NCI-H146 treated with DMSO at 0.1 percent for 48 hours (cell line): ENCODE measurements at regions not wholly inside any gene's neighbourhood (a gene's known extent, or its start where the extent isn't known, plus 50 kb on each side); places are given as distances from the start of the nearest gene placed in this dataset.
"Not testable (repeated sequence)": the region's sequence is repeated elsewhere in the genome, so short reads cannot be mapped to it uniquely, and the experiment has no call there.

Experiments
- DNase-seq: peaks from one replicate; lab custom pipeline; 2025; ENCODE audit not compliant: unreplicated experiment; lab: John Stamatoyannopoulos, UW

GRCh38 chr3:166265153-166265552 is 427.9 kb upstream of the BCHE start:
- DNase-seq: no peak

GRCh38 chr3:166263460-166263859 is 426.2 kb upstream of the BCHE start:
- DNase-seq: no peak

- DNase-seq: not testable (repeated sequence)
Measured at GRCh38 chr3:166258293-166258850, 421.1 kb upstream of the BCHE start.

GRCh38 chr3:166257715-166258114 is 420.5 kb upstream of the BCHE start:
- DNase-seq: no peak

GRCh38 chr3:166248784-166249183 is 411.6 kb upstream of the BCHE start:
- no peak for DNase-seq

- DNase-seq: no peak
Measured at GRCh38 chr3:166243511-166243910, 406.3 kb upstream of the BCHE start.

- no peak for DNase-seq
Measured at GRCh38 chr3:166223120-166223519, 385.9 kb upstream of the BCHE start.

GRCh38 chr3:166211451-166211850 is 374.2 kb upstream of the BCHE start:
- no peak for DNase-seq

- DNase-seq: no peak
Measured at GRCh38 chr3:166209701-166210100, 372.5 kb upstream of the BCHE start.

- DNase-seq: no peak
Measured at GRCh38 chr3:166205158-166205557, 367.9 kb upstream of the BCHE start.

GRCh38 chr3:166201476-166201875 is 364.3 kb upstream of the BCHE start:
- DNase-seq: no peak

- DNase-seq: no peak
Measured at GRCh38 chr3:166199491-166199890, 362.3 kb upstream of the BCHE start.

- DNase-seq: no peak
Measured at GRCh38 chr3:166195808-166196207, 358.6 kb upstream of the BCHE start.

- no peak for DNase-seq
Measured at GRCh38 chr3:166191411-166191810, 354.2 kb upstream of the BCHE start.

- peak; percentile 77 for DNase-seq
Measured at GRCh38 chr3:166190360-166190759, 353.1 kb upstream of the BCHE start.

- DNase-seq: no peak
Measured at GRCh38 chr3:166187237-166187636, 350.0 kb upstream of the BCHE start.

GRCh38 chr3:166186003-166186402 is 348.8 kb upstream of the BCHE start:
- no peak for DNase-seq

- DNase-seq: no peak
Measured at GRCh38 chr3:166177130-166177529, 339.9 kb upstream of the BCHE start.

- DNase-seq: no peak
Measured at GRCh38 chr3:166171695-166172094, 334.5 kb upstream of the BCHE start.

GRCh38 chr3:166169681-166170080 is 332.5 kb upstream of the BCHE start:
- no peak for DNase-seq

- DNase-seq: no peak
Measured at GRCh38 chr3:166127969-166128368, 290.7 kb upstream of the BCHE start.

- DNase-seq: no peak
Measured at GRCh38 chr3:166125179-166125578, 288.0 kb upstream of the BCHE start.

GRCh38 chr3:166123576-166123975 is 286.4 kb upstream of the BCHE start:
- DNase-seq: no peak

- DNase-seq: no peak
Measured at GRCh38 chr3:166123088-166123487, 285.9 kb upstream of the BCHE start.
